ENCODE measurements at regions not wholly inside any gene's neighbourhood (a gene's known extent, or its start where the extent isn't known, plus 50 kb on each side); places are given as distances from the start of the nearest gene placed in this dataset.

- Histone ChIP-seq H3K27me3 (ENCODE audit: low read length) (no peaks in the 10 kb centered on the region), H3K27ac (ENCODE audit: low read depth, low read length) (no peak overlapping the region), H2AFZ (ENCODE audit: low read depth, low read length, severe bottlenecking) (no peak overlapping the region), H3K4me2 (ENCODE audit: low read depth, low read length, poor library complexity, severe bottlenecking) (no peak overlapping the region), H3K9me2 (replicated peaks; ENCODE audit: insufficient read depth, low read length) (no peaks in the 10 kb centered on the region), H3F3A (ENCODE audit: insufficient read depth) (no peaks in the 10 kb centered on the region), H3K9me3 (ENCODE audit: insufficient read depth, low read length) (no peaks in the 10 kb centered on the region), H3K79me2 (ENCODE audit: insufficient read depth, low read length) (no peaks in the 10 kb centered on the region), H3K9ac (ENCODE audit: low read length) (no peak overlapping the region), H3K4me3 (ENCODE audit: insufficient read depth, low read length, poor library complexity, severe bottlenecking) (no peak overlapping the region), H3K36me3 (ENCODE audit: low read length) (no peaks in the 10 kb centered on the region), H4K20me1 (ENCODE audit: low read depth, low read length) (no peaks in the 10 kb centered on the region)
- no peak for TF ChIP-seq EZH2phosphoT487 (conservative IDR thresholded peaks at IDR 0.05; ENCODE audit: low read length)
- TF ChIP-seq CTCF (IDR thresholded peaks at IDR 0.05; ENCODE audit: insufficient read depth, low read length, poor library complexity, severe bottlenecking): no peak
Observed at GRCh38 chrX:55142206-55142918, 53.5 kb downstream of the PAGE2 start.

GRCh38 chrX:55142919-55143310 is 54.1 kb downstream of the PAGE2 start:
- no peaks in the 10 kb centered on the region for H3K27me3 ChIP-seq (ENCODE audit: low read length)
- H3F3A ChIP-seq (ENCODE audit: insufficient read depth): no peaks in the 10 kb centered on the region
- no peak overlapping the region for H3K27ac ChIP-seq (ENCODE audit: low read depth, low read length)
- H3K79me2 ChIP-seq (ENCODE audit: insufficient read depth, low read length): no peaks in the 10 kb centered on the region
- no peak overlapping the region for H3K4me3 ChIP-seq (ENCODE audit: insufficient read depth, low read length, poor library complexity, severe bottlenecking)
- no peaks in the 10 kb centered on the region for H3K36me3 ChIP-seq (ENCODE audit: low read length)
- TF ChIP-seq EZH2phosphoT487 (conservative IDR thresholded peaks at IDR 0.05; ENCODE audit: low read length): no peak
- TF ChIP-seq CTCF (IDR thresholded peaks at IDR 0.05; ENCODE audit: insufficient read depth, low read length, poor library complexity, severe bottlenecking): no peak
- H2AFZ ChIP-seq (ENCODE audit: low read depth, low read length, severe bottlenecking): no peak overlapping the region
- H3K4me2 ChIP-seq (ENCODE audit: low read depth, low read length, poor library complexity, severe bottlenecking): no peak overlapping the region
- H3K9ac ChIP-seq (ENCODE audit: low read length): no peak overlapping the region
- H3K9me2 ChIP-seq (replicated peaks; ENCODE audit: insufficient read depth, low read length): no peaks in the 10 kb centered on the region
- no peaks in the 10 kb centered on the region for H3K9me3 ChIP-seq (ENCODE audit: insufficient read depth, low read length)
- no peaks in the 10 kb centered on the region for H4K20me1 ChIP-seq (ENCODE audit: low read depth, low read length)

- no peak overlapping the region for H3K27ac ChIP-seq (ENCODE audit: low read depth, low read length)
Observed at GRCh38 chrX:55143621-55144020, 54.8 kb downstream of the PAGE2 start.

More at GRCh38 chrX:55143621-55144020, 54.8 kb downstream of the PAGE2 start:
- H3F3A ChIP-seq (ENCODE audit: insufficient read depth): no peaks in the 10 kb centered on the region
- no peaks in the 10 kb centered on the region for H3K27me3 ChIP-seq (ENCODE audit: low read length)
- H3K36me3 ChIP-seq (ENCODE audit: low read length): no peaks in the 10 kb centered on the region
- H3K79me2 ChIP-seq (ENCODE audit: insufficient read depth, low read length): no peaks in the 10 kb centered on the region
- no peak overlapping the region for H3K4me2 ChIP-seq (ENCODE audit: low read depth, low read length, poor library complexity, severe bottlenecking)
- H2AFZ ChIP-seq (ENCODE audit: low read depth, low read length, severe bottlenecking): no peak overlapping the region
- H4K20me1 ChIP-seq (ENCODE audit: low read depth, low read length): no peaks in the 10 kb centered on the region
- H3K9me3 ChIP-seq (ENCODE audit: insufficient read depth, low read length): no peaks in the 10 kb centered on the region
- H3K9me2 ChIP-seq (replicated peaks; ENCODE audit: insufficient read depth, low read length): no peaks in the 10 kb centered on the region
- H3K4me3 ChIP-seq (ENCODE audit: insufficient read depth, low read length, poor library complexity, severe bottlenecking): no peak overlapping the region
- H3K9ac ChIP-seq (ENCODE audit: low read length): no peak overlapping the region
- TF ChIP-seq EZH2phosphoT487 (conservative IDR thresholded peaks at IDR 0.05; ENCODE audit: low read length) (no peak), CTCF (IDR thresholded peaks at IDR 0.05; ENCODE audit: insufficient read depth, low read length, poor library complexity, severe bottlenecking) (no peak)

All from SU-DHL-6 (cell line).